ENCODE measurements at regions not wholly inside any gene's neighbourhood (a gene's known extent, or its start where the extent isn't known, plus 50 kb on each side); places are given as distances from the start of the nearest gene placed in this dataset.
"Not testable (repeated sequence)": the region's sequence is repeated elsewhere in the genome, so short reads cannot be mapped to it uniquely, and the experiment has no call there.

- no peak for DNase-seq (ENCODE audit: extremely low spot score)
- TF ChIP-seq ARNT (IDR thresholded peaks at IDR 0.05), result no peak
- TF ChIP-seq ZNF384 (IDR thresholded peaks at IDR 0.05), result no peak
- no peak for TF ChIP-seq FOXM1 (IDR thresholded peaks at IDR 0.05; ENCODE audit: borderline replicate concordance)
- no peak for TF ChIP-seq FOXK2 (IDR thresholded peaks at IDR 0.05)
- TF ChIP-seq BHLHE40 (IDR thresholded peaks at IDR 0.05; ENCODE audit: borderline replicate concordance), result no peak
- no peak for TF ChIP-seq SUZ12 (IDR thresholded peaks at IDR 0.05)
- no peak for TF ChIP-seq PKNOX1 (IDR thresholded peaks at IDR 0.05)
- TF ChIP-seq FOXA1 (IDR thresholded peaks at IDR 0.05), result no peak
- no peak for TF ChIP-seq L3MBTL2 (conservative IDR thresholded peaks at IDR 0.05)
- TF ChIP-seq ELF4 (IDR thresholded peaks at IDR 0.05), result no peak
- TF ChIP-seq HDGF (IDR thresholded peaks at IDR 0.05; ENCODE audit: borderline replicate concordance), result no peak
- TF ChIP-seq NFRKB (IDR thresholded peaks at IDR 0.05), result no peak
- ChIA-PET POLR2A (interaction anchor here (1.1 kb wide), 1 partner anchor 183 kb away, joined by 5 read pairs; no protein-coding TSS in a partner anchor), CTCF (interaction anchor here (1.2 kb wide), 1 partner anchor 258 kb away, joined by 3 read pairs; no protein-coding TSS in a partner anchor)
Measured at GRCh38 chr22:42185915-42186439, 55.4 kb upstream of the CYP2D6 start.

GRCh38 chr22:42184852-42185251 is 54.2 kb upstream of the CYP2D6 start:
- DNase-seq (ENCODE audit: extremely low spot score), result no peak
- CTCF ChIA-PET, result interaction anchor here (1.2 kb wide), 1 partner anchor 9 kb away, joined by 3 read pairs; no protein-coding TSS in a partner anchor
- no peak for TF ChIP-seq SUZ12 (IDR thresholded peaks at IDR 0.05)
- TF ChIP-seq ARNT (IDR thresholded peaks at IDR 0.05), result no peak
- POLR2A ChIA-PET, result interaction anchor here (1.1 kb wide), 1 partner anchor 184 kb away, joined by 5 read pairs; no protein-coding TSS in a partner anchor

- POLR2A ChIA-PET, CTCF ChIA-PET: not testable (repeated sequence)
Measured at GRCh38 chr22:42183461-42184059, 53.0 kb upstream of the CYP2D6 start.

GRCh38 chr22:42180349-42180842 is 49.8 kb upstream of the CYP2D6 start:
- TF ChIP-seq LEF1 (IDR thresholded peaks at IDR 0.05; ENCODE audit: borderline replicate concordance), result no peak
- TF ChIP-seq CTBP1 (IDR thresholded peaks at IDR 0.05; ENCODE audit: borderline replicate concordance), result no peak
- no peak for TF ChIP-seq SP1 (IDR thresholded peaks at IDR 0.05)
- TF ChIP-seq L3MBTL2 (conservative IDR thresholded peaks at IDR 0.05), result no peak
- TF ChIP-seq PKNOX1 (IDR thresholded peaks at IDR 0.05), result no peak
- TF ChIP-seq FOXK2 (IDR thresholded peaks at IDR 0.05), result no peak
- no peak for TF ChIP-seq ELF4 (IDR thresholded peaks at IDR 0.05)
- TF ChIP-seq ZNF384 (IDR thresholded peaks at IDR 0.05), result no peak
- no peak for TF ChIP-seq BHLHE40 (IDR thresholded peaks at IDR 0.05; ENCODE audit: borderline replicate concordance)
- TF ChIP-seq HDGF (IDR thresholded peaks at IDR 0.05; ENCODE audit: borderline replicate concordance), result no peak
- TF ChIP-seq NFRKB (IDR thresholded peaks at IDR 0.05), result no peak
- no peak for TF ChIP-seq TARDBP (IDR thresholded peaks at IDR 0.05)
- TF ChIP-seq SUZ12 (IDR thresholded peaks at IDR 0.05), result no peak
- no peak for TF ChIP-seq FOXA1 (IDR thresholded peaks at IDR 0.05)
- TF ChIP-seq ARNT (IDR thresholded peaks at IDR 0.05), result no peak
- no peak for TF ChIP-seq FOXM1 (IDR thresholded peaks at IDR 0.05; ENCODE audit: borderline replicate concordance)
- ChIA-PET POLR2A (no interaction called here), CTCF (interaction anchor here (0.6 to 0.8 kb wide), 2 partner anchors 9 to 263 kb away, joined by 3 read pairs; no protein-coding TSS in a partner anchor)
- no peak for DNase-seq (ENCODE audit: extremely low spot score)

More at GRCh38 chr22:42183461-42184059, 53.0 kb upstream of the CYP2D6 start:
- not testable (repeated sequence) for DNase-seq (ENCODE audit: extremely low spot score)
